Activated CD8-positive, alpha-beta memory T cell treated with anti-CD3 and anti-CD28 coated beads for 36 hours (primary cell): ENCODE measurements at regions not wholly inside any gene's neighbourhood (a gene's known extent, or its start where the extent isn't known, plus 50 kb on each side); places are given as distances from the start of the nearest gene placed in this dataset.
"Not testable (repeated sequence)": the region's sequence is repeated elsewhere in the genome, so short reads cannot be mapped to it uniquely, and the experiment has no call there.

Experiments used
- CTCF ChIA-PET: fragments of 350-600 bp; sonication (Branson Sonifier 250); formaldehyde crosslinking; loops from one replicate; lab custom pipeline; 2021; ENCODE audit warnings: antibody characterized with exemption; lab: Charles Lee
- POLR2A ChIA-PET: fragments of 350-600 bp; sonication (Branson Sonifier 250); formaldehyde crosslinking; loops from one replicate; lab custom pipeline; 2021; ENCODE audit warnings: antibody characterized with exemption; lab: Charles Lee

GRCh38 chr3:127448671-127449070, 141.9 kb downstream of the TPRA1 start:
- CTCF ChIA-PET, result no interaction called here
- POLR2A ChIA-PET, result no interaction called here

- CTCF ChIA-PET, result interaction anchor here (1.1 kb wide), 1 partner anchor 8 kb away, joined by 3 read pairs; no protein-coding TSS in a partner anchor
- POLR2A ChIA-PET, result no interaction called here
These were observed 142.4 kb downstream of the TPRA1 start for GRCh38 chr3:127448161-127448561.

- POLR2A ChIA-PET, result no interaction called here
- CTCF ChIA-PET, result no interaction called here
These were observed 143.8 kb downstream of the TPRA1 start for GRCh38 chr3:127446756-127447155.

DNA sequence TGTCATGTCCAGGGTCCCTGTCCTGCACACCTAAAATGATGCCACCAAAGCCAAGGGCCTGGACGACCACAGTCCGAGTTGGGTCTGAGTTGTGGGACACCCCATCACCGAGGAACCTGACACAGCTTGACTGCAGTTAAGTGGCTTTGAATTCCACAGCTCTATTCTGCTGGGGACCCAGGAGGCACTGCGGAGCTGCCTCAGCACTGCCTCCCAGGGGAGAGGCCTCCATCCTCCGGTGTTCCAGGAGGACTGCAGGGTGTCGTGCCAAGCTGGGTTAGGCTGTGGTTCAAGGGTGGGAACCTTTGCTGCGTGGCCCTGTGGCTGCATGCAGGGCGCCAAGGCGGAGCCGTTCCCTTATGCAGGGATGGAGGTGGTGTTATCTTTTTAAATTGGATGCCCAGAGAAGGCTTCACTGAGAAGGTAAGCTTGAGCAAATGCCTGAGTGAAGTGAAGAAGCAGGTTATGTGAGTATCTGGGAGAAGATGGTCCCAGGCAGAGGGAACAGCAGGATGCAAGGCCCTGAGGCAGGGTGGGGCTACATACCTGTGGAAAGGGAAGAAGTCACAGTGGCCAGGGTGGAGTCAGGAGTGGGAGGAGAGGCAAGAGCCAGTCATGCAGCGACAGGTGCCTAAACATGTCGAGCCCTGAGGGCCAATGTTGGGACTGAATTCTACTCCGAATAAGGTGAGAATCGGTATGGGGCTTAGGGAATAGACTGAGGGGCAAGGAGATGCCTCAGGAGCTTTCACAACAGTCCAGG, 144.8 kb downstream of the TPRA1 start:
- ChIA-PET CTCF (no interaction called here), POLR2A (no interaction called here)

- ChIA-PET POLR2A (no interaction called here), CTCF (no interaction called here)
These were observed 145.8 kb downstream of the TPRA1 start for GRCh38 chr3:127444761-127445160.

DNA sequence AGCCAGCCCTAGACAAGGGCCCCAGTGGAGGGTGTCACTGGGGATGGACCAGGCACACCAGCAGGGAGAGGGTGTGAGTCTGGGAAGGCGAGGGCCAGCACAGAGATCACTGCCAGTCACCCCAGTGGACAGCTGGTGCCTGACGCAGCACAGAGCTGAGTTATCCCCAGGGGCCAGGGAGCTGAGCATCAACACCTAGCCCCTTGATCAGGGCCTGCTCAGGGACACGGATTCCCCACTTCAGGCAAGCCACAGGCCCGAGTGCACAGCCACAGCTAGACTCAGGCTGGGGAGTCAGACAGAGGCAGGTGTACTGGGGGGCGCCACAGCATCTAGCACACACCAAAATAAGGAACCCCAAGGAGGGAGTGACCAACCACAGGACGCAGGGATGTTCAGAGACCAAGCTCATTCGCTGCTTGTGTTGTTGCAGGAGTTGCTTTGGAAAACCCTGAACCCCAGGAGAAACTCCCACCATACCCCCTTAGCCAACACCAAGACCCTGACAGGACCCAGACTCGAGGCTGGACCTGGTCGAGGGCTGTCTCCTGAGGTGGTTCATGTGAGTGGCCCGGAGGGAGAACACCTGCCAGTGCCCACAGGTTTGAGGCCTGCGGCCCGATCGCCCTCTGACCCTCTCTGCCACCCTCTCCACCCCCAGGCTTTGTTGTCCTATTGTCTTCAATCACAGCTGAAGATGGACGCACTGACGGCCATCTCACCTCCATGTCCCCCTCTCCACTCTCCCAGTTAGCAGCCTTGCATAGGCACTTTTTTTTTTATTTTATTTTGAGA, 146.8 kb downstream of the TPRA1 start:
- POLR2A ChIA-PET, result no interaction called here
- CTCF ChIA-PET, result no interaction called here

- ChIA-PET POLR2A (no interaction called here), CTCF (no interaction called here)
These were observed 148.0 kb downstream of the TPRA1 start for GRCh38 chr3:127442506-127442905.

DNA sequence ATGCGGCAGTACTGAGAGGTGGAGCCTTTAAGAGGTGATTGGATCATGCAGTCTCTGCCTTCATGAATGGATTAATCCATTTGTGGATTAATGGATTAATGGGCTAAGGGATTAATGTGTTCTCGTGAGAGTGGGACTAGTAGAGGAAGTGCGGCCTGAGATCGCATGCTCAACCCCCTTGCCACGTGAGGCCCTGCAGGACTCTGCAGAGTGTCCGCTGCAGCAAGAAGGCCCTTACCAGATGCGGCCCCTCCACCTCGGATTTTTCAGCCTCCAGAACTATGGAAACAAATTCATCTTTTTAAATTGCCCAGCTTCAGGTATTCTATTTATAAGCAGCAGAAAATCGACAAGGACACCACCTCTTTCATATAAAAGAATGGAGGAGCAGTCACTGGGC, 148.8 kb downstream of the TPRA1 start:
- CTCF ChIA-PET, result no interaction called here
- POLR2A ChIA-PET, result no interaction called here

DNA sequence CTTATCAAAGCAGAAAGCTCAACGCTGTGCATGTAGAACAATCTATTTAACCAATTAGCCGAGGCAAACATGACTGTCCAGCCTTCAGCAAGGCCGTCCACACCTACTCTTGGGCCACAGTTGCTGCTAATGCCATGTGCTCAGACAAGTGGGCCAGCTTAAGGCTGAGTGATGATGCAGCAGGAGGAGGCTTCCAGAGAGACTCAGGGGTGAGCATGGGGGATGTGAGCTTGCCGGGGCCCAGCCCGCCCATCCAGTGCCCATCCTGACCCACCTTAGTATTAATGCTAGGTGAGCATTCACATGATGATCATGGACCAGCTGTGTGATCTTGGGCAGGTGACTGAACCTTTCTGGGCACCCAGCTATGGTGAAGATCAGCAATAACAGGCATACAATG, 150.1 kb downstream of the TPRA1 start:
- CTCF ChIA-PET, result no interaction called here
- POLR2A ChIA-PET, result no interaction called here

DNA sequence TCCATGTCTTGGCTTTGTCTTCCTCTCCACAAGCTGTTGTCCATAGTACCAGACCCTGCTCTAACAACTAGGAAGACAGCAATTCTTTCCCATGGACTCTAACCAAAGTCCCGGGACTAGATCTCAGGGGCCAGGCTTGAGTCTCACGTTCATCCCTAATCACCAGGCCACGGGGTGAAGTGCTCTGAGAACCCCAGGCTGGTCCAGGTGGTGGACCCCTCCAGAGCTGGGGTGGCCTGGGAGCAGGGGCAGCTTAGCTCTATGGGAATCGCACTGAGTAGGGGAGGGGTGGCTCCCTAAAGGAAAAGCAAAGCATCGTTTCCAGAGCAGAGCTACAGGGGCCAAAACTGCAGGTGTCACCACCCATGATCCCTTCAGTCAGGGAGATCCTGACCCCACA, 150.9 kb downstream of the TPRA1 start:
- POLR2A ChIA-PET, result no interaction called here
- CTCF ChIA-PET, result no interaction called here

DNA sequence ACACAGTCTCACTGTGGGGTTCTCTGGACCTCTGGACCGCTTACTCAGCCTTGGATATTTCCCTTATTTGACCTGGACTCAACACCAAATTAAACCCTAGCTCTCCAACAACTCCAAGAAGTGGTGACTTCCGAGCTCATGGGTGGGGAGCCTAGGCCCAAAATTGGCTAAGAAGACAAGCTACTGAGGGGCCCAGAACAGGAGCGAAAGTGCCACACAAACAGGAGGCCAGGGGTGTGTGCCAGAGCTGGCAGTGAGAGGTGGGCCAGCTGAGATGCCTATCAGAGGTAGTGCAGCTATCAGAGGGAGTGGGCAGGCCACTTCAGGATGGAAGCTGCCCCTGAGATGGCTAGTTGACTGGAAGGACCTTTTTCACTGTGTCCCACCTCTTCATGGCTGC, 151.1 kb upstream of the PRR20G start:
- CTCF ChIA-PET, result interaction anchor here (1.5 kb wide), 1 partner anchor 16 kb away, joined by 3 read pairs; no protein-coding TSS in a partner anchor
- POLR2A ChIA-PET, result no interaction called here

DNA sequence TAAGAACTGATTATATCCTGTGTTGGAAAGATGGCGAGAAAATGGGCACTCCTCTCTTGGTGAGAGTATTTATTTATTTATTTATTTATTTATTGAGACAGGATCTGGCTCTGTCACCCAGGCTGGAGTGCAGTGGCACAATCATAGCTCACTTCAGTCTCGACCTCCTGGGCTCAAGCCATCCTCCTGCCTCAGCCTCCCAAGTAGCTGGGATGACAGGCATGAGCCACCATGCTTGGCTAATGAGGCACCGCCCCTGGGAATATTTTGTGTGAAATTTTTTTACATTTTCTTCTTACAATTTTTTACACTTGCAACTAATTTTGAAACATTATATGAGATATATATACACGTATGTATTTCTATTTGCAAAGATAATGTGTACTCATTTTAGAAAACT, 150.5 kb upstream of the PRR20G start:
- CTCF ChIA-PET, result interaction anchor here (1.5 kb wide), 1 partner anchor 17 kb away, joined by 3 read pairs; no protein-coding TSS in a partner anchor
- POLR2A ChIA-PET, result no interaction called here

DNA sequence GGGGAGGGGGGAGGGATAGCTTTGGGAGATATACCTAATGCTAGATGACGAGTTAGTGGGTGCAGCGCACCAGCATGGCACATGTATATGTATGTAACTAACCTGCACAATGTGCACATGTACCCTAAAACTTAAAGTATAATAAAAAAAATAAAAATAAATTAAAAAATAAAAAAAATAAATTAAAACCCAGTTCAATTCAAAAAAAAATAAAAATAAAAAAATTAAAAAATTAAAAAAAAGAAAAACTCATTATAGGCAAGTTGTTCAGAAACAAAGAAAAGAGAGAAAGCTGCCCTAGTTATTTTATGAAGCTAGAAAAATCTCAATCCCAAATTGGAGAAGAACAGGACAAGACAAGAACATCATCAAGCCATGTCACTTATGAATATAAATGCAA, 147.5 kb upstream of the PRR20G start:
- CTCF ChIA-PET, POLR2A ChIA-PET: not testable (repeated sequence)

- CTCF ChIA-PET, result no interaction called here
- POLR2A ChIA-PET, result no interaction called here
These were observed 143.2 kb upstream of the PRR20G start for GRCh38 chr3:127431066-127431465.

- ChIA-PET POLR2A (no interaction called here), CTCF (interaction anchor here (0.6 kb wide), 1 partner anchor 153 kb away, joined by 3 read pairs; no protein-coding TSS in a partner anchor)
These were observed 140.6 kb upstream of the PRR20G start for GRCh38 chr3:127428344-127428997.

DNA sequence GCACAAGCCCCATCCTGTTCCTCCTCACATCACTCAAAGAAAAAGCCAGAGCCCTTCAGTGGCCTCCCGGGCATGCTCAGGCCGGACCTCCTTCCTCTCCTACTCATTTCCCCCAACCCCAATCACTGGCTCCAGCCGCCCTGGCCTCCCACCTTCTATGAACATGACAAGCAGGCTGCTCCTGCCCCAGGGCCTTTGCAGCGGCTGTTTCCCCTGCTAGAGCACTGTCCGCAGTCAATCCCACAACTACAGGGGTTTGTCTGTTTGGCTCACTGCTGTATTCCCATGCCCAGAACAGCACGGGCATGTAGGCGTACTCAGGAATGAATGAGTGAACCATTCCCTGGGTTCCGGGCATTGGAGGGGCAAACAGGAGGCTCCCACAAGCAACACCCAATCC, 139.8 kb upstream of the PRR20G start:
- ChIA-PET CTCF (interaction anchor here (0.6 kb wide), 1 partner anchor 154 kb away, joined by 3 read pairs; no protein-coding TSS in a partner anchor), POLR2A (no interaction called here)

DNA sequence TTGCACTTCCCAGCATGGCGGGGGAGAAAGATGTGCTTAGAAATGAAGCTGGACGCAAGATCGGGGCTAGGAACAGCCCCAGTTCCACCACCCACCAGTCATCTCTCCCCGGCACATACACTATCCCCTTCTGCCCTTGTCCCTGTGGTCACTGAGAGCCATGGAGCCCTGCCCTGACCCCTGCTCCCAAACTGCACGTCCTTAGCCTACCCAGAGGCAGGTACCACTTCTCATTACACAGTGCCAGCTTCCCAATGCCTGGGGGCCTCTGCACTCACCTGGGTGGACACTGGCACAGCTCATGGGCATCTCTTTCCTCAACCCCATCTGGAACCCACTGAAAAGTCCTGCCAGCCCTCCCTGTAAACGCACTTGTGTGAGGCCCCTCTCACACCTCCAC, 139.3 kb upstream of the PRR20G start:
- POLR2A ChIA-PET, result no interaction called here
- CTCF ChIA-PET, result no interaction called here

DNA sequence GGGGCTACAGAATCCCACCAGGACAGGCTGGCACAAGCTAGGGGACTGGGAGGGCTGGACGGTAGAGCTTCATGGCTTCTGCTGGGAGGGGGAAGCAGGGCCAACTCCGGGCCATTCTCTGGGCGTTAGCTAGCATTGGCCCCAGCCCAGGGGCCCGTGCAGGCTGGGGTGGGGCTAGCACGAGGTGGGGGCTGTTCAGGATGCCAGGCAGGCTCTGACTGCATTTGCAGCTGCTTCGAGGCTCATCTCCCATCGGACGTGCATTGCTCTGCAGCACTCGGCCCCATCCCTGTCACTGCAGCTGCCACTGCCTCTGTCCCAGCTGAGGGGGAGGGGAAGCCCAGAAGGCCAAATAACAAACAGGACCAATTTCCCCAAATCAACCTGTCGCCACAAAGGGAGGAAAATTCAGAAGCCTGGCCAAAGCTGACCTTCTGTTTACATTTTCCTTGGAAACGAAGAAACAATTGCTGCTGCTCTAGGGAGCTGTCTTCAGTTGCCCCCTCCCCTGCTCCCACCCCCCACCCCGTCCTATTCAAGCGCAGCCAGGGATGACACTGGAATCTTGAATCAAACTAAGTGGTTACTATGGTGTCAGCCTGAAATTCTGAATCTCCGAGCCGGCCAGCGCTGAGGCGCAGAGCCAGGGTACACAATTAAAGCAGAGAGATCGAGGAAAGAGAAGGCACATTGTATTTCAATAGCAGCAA, 138.8 kb upstream of the PRR20G start:
- CTCF ChIA-PET, result no interaction called here

More for the DNA sequence above, 138.8 kb upstream of the PRR20G start:
- POLR2A ChIA-PET, result no interaction called here
